Sigmoid colon (tissue), 4 donors: ENCODE measurements at regions not wholly inside any gene's neighbourhood (a gene's known extent, or its start where the extent isn't known, plus 50 kb on each side); places are given as distances from the start of the nearest gene placed in this dataset.

Experiments used
- CTCF ChIP-seq, 4 experiments: fragments of 450-650 bp in 3 of 4; fragments of 200-600 bp in 1 of 4; IDR thresholded peaks; one replicate each; pipeline ENCODE4 v1.5.1; 2016 to 2019; ENCODE audit warnings: antibody characterized with exemption in 4 of 4, mild to moderate bottlenecking in 3 of 4, moderate library complexity in 2 of 4
- EP300 ChIP-seq, 4 donors: sonication (generic); formaldehyde crosslinking; IDR thresholded peaks; one replicate each; pipeline ENCODE4 v1.6.1; 2017; ENCODE audit warnings: antibody characterized with exemption in 4 of 4
- POLR2AphosphoS5 ChIP-seq, 4 donors: sonication (generic); formaldehyde crosslinking; IDR thresholded peaks; one replicate each; pipeline ENCODE4 v1.6.1; 2017; ENCODE audit warnings: antibody characterized with exemption in 4 of 4

DNA sequence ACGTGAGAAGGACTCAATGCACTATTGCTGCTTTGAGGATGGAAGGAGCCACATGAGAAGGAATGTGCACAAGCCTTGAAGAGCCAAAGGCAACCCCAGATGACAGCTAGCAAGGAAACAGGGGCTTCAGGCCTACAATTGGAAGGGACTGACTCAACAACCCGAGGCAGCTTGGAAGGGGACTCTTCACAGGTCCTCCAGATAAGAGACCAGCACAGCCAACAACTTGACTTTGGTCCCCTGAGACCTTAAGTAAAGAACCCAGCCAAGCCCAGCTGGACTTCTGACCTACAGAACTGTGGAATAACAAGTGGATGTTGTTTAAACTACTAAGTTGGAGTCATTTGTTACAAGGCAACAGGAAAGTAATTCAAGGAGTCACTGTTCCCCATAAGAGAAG is 277.2 kb downstream of the SUCLG1 start:
- TF ChIP-seq CTCF (IDR thresholded peaks at IDR 0.05) (no peak), EP300 (IDR thresholded peaks at IDR 0.05) (no peak), POLR2AphosphoS5 (IDR thresholded peaks at IDR 0.05) (no peak)
